ENCODE measurements at regions not wholly inside any gene's neighbourhood (a gene's known extent, or its start where the extent isn't known, plus 50 kb on each side); places are given as distances from the start of the nearest gene placed in this dataset.
"Not testable (repeated sequence)": the region's sequence is repeated elsewhere in the genome, so short reads cannot be mapped to it uniquely, and the experiment has no call there.

DNA sequence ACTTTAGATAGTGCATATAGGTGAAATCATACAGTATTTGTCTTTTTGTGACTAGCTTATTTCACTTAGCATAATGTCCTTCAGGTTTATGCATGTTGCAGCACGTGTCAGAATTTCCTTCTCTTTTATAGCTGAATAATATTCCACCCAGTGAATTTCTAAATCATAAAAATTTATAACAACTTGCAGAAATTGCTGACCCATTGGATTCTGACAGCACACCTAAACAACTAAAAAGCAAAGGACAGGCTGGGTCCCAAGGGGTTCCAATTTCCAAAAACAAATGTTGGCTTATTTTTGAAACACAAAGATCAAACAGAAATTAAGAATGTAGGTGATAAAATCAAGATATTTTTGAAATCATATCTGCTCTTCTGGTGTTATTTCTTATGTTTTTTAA is 86.5 kb upstream of the ACKR3 start:
- TF ChIP-seq, protein P1, sequence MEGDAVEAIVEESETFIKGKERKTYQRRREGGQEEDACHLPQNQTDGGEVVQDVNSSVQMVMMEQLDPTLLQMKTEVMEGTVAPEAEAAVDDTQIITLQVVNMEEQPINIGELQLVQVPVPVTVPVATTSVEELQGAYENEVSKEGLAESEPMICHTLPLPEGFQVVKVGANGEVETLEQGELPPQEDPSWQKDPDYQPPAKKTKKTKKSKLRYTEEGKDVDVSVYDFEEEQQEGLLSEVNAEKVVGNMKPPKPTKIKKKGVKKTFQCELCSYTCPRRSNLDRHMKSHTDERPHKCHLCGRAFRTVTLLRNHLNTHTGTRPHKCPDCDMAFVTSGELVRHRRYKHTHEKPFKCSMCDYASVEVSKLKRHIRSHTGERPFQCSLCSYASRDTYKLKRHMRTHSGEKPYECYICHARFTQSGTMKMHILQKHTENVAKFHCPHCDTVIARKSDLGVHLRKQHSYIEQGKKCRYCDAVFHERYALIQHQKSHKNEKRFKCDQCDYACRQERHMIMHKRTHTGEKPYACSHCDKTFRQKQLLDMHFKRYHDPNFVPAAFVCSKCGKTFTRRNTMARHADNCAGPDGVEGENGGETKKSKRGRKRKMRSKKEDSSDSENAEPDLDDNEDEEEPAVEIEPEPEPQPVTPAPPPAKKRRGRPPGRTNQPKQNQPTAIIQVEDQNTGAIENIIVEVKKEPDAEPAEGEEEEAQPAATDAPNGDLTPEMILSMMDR (IDR thresholded peaks at IDR 0.05; ENCODE audit: unreplicated experiment) = no peak
- intact Hi-C loops (cut with micrococcal nuclease; ENCODE audit: unreplicated experiment) = no loop called here
- no peak for DNase-seq
- no peak overlapping the region for H3K4me3 Mint-ChIP-seq (ENCODE audit: low read depth, unreplicated experiment)
- no peaks in the 10 kb centered on the region for H3K4me1 Mint-ChIP-seq (ENCODE audit: low read depth, unreplicated experiment)
- CTCF ChIA-PET = no interaction called here
- peaks cover 4% of the 10 kb centered on the region for H3K9me3 Mint-ChIP-seq (ENCODE audit: low read depth, unreplicated experiment)
- BruUV-seq (replicated peaks) = no TSS peak
- peaks cover 44% of the 10 kb centered on the region for H3K27me3 Mint-ChIP-seq (ENCODE audit: unreplicated experiment)
- no peak overlapping the region for H3K27ac Mint-ChIP-seq (ENCODE audit: unreplicated experiment)
- no peaks in the 10 kb centered on the region for H3K36me3 Mint-ChIP-seq (ENCODE audit: insufficient read depth, unreplicated experiment)

GRCh38 chr2:236485519-236485918 is 84.1 kb upstream of the ACKR3 start:
- no peak for DNase-seq
- CTCF ChIA-PET = interaction anchor here (0.7 kb wide), 1 partner anchor 84 kb away, joined by 3 read pairs; the partner anchor contains the start of gene ACKR3
- Mint-ChIP-seq H3K4me3 (ENCODE audit: low read depth, unreplicated experiment) (no peak overlapping the region), H3K27me3 (ENCODE audit: unreplicated experiment) (peaks cover 33% of the 10 kb centered on the region), H3K27ac (ENCODE audit: unreplicated experiment) (no peak overlapping the region), H3K9me3 (ENCODE audit: low read depth, unreplicated experiment) (no peaks in the 10 kb centered on the region), H3K36me3 (ENCODE audit: insufficient read depth, unreplicated experiment) (no peaks in the 10 kb centered on the region), H3K4me1 (ENCODE audit: low read depth, unreplicated experiment) (no peaks in the 10 kb centered on the region)
- no TSS peak for BruUV-seq (replicated peaks)
- intact Hi-C loops (cut with micrococcal nuclease; ENCODE audit: unreplicated experiment) = no loop called here
- TF ChIP-seq, protein P1 (IDR thresholded peaks at IDR 0.05; ENCODE audit: unreplicated experiment) = no peak

- BruUV-seq (replicated peaks); H3K9me3 Mint-ChIP-seq (ENCODE audit: low read depth, unreplicated experiment); CTCF ChIA-PET: not testable (repeated sequence)
These were observed 80.5 kb upstream of the ACKR3 start for GRCh38 chr2:236489083-236489482.

GRCh38 chr2:236489895-236490404 is 79.7 kb upstream of the ACKR3 start:
- CTCF ChIA-PET = no interaction called here
- Mint-ChIP-seq H3K4me1 (ENCODE audit: low read depth, unreplicated experiment) (no peaks in the 10 kb centered on the region), H3K4me3 (ENCODE audit: low read depth, unreplicated experiment) (no peak overlapping the region), H3K9me3 (ENCODE audit: low read depth, unreplicated experiment) (no peaks in the 10 kb centered on the region), H3K27me3 (ENCODE audit: unreplicated experiment) (peaks cover 38% of the 10 kb centered on the region), H3K36me3 (ENCODE audit: insufficient read depth, unreplicated experiment) (no peaks in the 10 kb centered on the region), H3K27ac (ENCODE audit: unreplicated experiment) (no peak overlapping the region)
- intact Hi-C loops (cut with micrococcal nuclease; ENCODE audit: unreplicated experiment) = no loop called here
- TF ChIP-seq, protein P1 (IDR thresholded peaks at IDR 0.05; ENCODE audit: unreplicated experiment) = no peak
- no TSS peak for BruUV-seq (replicated peaks)
- no peak for DNase-seq

More at GRCh38 chr2:236489083-236489482, 80.5 kb upstream of the ACKR3 start:
- H3K4me1 Mint-ChIP-seq (ENCODE audit: low read depth, unreplicated experiment); DNase-seq; H3K36me3 Mint-ChIP-seq (ENCODE audit: insufficient read depth, unreplicated experiment); H3K4me3 Mint-ChIP-seq (ENCODE audit: low read depth, unreplicated experiment); intact Hi-C loops (cut with micrococcal nuclease; ENCODE audit: unreplicated experiment); H3K27ac Mint-ChIP-seq (ENCODE audit: unreplicated experiment): not testable (repeated sequence)
- H3K27me3 Mint-ChIP-seq (ENCODE audit: unreplicated experiment) = peaks cover 44% of the 10 kb centered on the region

GRCh38 chr2:236496340-236496739 is 73.3 kb upstream of the ACKR3 start:
- Mint-ChIP-seq H3K4me3 (ENCODE audit: low read depth, unreplicated experiment) (no peak overlapping the region), H3K4me1 (ENCODE audit: low read depth, unreplicated experiment) (no peaks in the 10 kb centered on the region), H3K27me3 (ENCODE audit: unreplicated experiment) (peaks cover 50% of the 10 kb centered on the region), H3K27ac (ENCODE audit: unreplicated experiment) (no peak overlapping the region), H3K36me3 (ENCODE audit: insufficient read depth, unreplicated experiment) (no peaks in the 10 kb centered on the region), H3K9me3 (ENCODE audit: low read depth, unreplicated experiment) (no peaks in the 10 kb centered on the region)
- no TSS peak for BruUV-seq (replicated peaks)
- intact Hi-C loops (cut with micrococcal nuclease; ENCODE audit: unreplicated experiment) = no loop called here
- DNase-seq = no peak
- TF ChIP-seq, protein P1 (IDR thresholded peaks at IDR 0.05; ENCODE audit: unreplicated experiment) = no peak
- CTCF ChIA-PET = no interaction called here

Measured in Calu3 (cell line).